Stomach (tissue), 4 donors: ENCODE measurements at regions not wholly inside any gene's neighbourhood (a gene's known extent, or its start where the extent isn't known, plus 50 kb on each side); places are given as distances from the start of the nearest gene placed in this dataset.

Experiments
- EP300 ChIP-seq: sonication (generic); formaldehyde crosslinking; IDR thresholded peaks from one replicate; pipeline ENCODE4 v1.6.1; 2017; ENCODE audit warnings: antibody characterized with exemption
- POLR2A ChIP-seq, 4 donors: fragments of 450-650 bp; IDR thresholded peaks; one replicate each; pipeline ENCODE4 v1.6.1; 2016; ENCODE audit warnings: antibody characterized with exemption in 4 of 4, control low read depth in 2 of 4, mild to moderate bottlenecking in 1 of 4, moderate library complexity in 1 of 4
- POLR2AphosphoS5 ChIP-seq, 3 donors: sonication (generic); formaldehyde crosslinking; IDR thresholded peaks; one replicate each; pipeline ENCODE4 v1.6.1; 2016; ENCODE audit warnings: antibody characterized with exemption in 3 of 3
- TF ChIP-seq, protein P1 (sequence below), 7 experiments: fragments of 450-650 bp in 4 of 7; fragments of 200-600 bp in 3 of 7; sonication (generic) in 3 of 7; IDR thresholded peaks; one replicate each; pipeline ENCODE4 v1.5.1; 2016 to 2019; ENCODE audit warnings: antibody characterized with exemption in 7 of 7, control low read depth in 2 of 7, mild to moderate bottlenecking in 1 of 7

DNA sequence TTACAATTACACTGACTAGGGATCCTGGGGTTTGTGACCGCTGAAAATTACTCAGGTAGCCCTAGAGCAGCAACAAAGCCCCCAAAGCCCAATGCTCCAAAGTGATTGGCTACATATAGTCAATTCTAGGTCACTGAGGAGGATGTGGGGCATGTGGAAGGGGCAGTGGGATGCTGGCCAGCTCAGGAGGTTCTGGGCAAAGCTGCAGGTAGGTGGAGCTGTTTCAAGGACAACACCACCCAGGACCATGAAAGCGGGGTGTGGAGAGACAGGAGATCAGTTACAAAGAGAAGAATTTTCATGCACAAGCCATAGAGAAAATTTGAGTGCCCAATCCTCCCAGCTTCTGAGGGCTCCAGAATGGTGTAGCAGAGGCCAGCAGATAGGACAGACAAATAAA, 75.0 kb upstream of the CCDC85A start:
- TF ChIP-seq, protein P1, sequence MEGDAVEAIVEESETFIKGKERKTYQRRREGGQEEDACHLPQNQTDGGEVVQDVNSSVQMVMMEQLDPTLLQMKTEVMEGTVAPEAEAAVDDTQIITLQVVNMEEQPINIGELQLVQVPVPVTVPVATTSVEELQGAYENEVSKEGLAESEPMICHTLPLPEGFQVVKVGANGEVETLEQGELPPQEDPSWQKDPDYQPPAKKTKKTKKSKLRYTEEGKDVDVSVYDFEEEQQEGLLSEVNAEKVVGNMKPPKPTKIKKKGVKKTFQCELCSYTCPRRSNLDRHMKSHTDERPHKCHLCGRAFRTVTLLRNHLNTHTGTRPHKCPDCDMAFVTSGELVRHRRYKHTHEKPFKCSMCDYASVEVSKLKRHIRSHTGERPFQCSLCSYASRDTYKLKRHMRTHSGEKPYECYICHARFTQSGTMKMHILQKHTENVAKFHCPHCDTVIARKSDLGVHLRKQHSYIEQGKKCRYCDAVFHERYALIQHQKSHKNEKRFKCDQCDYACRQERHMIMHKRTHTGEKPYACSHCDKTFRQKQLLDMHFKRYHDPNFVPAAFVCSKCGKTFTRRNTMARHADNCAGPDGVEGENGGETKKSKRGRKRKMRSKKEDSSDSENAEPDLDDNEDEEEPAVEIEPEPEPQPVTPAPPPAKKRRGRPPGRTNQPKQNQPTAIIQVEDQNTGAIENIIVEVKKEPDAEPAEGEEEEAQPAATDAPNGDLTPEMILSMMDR (IDR thresholded peaks at IDR 0.05) = no peak
- TF ChIP-seq POLR2A (IDR thresholded peaks at IDR 0.05) = no peak
- no peak for TF ChIP-seq POLR2AphosphoS5 (IDR thresholded peaks at IDR 0.05)
- no peak for TF ChIP-seq EP300
